Activated CD8-positive, alpha-beta memory T cell treated with anti-CD3 and anti-CD28 coated beads for 48 hours (primary cell): ENCODE measurements at regions not wholly inside any gene's neighbourhood (a gene's known extent, or its start where the extent isn't known, plus 50 kb on each side); places are given as distances from the start of the nearest gene placed in this dataset.
"Not testable (repeated sequence)": the region's sequence is repeated elsewhere in the genome, so short reads cannot be mapped to it uniquely, and the experiment has no call there.

ENCODE experiments used
- DNase-seq, 3 experiments: peaks; one replicate each; pipeline ENCODE4 v3.0.0-alpha.2; 2020; ENCODE audit warnings: low read depth in 2 of 3, low spot score in 2 of 3

DNA sequence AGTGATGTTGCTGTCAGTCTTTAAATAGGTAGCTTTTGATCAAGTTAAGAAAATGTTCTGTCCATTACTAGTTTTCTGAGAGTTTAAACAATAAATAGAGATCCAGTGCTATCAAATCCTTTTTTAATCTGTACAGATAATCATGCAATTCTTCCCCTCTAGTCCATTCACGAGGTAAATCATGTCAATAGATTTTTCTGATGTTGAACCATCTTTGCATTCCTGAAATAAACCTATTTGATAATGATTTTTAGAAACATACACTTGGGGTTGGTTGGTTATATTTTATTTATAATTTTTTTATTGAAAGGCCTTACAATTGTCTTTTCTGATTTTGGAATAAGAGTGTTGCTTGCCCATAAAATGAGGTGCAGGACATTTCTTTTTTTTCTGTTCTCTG lies 95.0 kb downstream of the FAM53A start:
- DNase-seq: no peak

DNA sequence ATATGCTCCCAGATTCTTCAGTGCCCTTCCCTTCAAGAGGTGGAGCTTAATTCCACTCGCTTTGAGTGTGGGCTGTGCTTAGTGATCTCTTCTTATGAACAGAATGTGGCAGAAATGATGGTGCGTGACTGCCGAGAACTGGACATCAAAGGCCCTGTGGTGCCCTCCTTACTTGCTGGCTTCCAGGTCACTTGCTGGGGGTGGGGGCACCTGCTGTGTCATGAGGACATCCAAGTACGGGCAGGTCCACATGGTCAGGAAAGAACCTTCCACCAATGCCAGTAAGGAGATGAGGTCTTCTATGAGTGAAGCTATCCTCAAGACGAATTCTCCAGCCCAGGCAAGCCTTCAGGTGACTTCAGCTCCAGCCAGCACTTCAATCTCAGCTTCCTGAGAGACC lies 95.8 kb downstream of the FAM53A start:
- DNase-seq: no peak

GRCh38 chr4:1584498-1584897 lies 99.6 kb downstream of the FAM53A start:
- no peak for DNase-seq

- no peak for DNase-seq
These were observed 100.3 kb downstream of the FAM53A start for GRCh38 chr4:1583859-1584258.

GRCh38 chr4:1583051-1583785 lies 100.9 kb downstream of the FAM53A start:
- DNase-seq: no peak

DNA sequence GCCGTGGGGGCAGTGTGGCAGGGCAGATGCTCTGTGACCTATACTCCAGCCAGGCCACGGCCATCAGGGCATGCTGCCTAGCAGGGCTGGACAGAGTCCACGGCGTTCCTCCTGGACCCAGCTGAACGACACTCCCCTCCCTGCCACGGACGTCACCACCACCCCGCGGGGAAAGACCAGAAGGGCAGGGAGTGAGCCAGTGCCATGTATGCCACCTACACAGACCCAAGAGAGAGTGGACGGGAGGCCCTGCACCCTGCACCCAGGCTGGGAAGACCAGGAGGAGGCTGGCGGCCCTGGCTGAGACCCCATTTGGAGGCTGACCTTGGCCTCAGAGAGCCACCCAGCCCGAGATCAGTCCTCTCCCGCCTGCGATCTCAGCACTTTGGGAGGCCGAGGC lies 101.9 kb downstream of the FAM53A start:
- DNase-seq: no peak

DNA sequence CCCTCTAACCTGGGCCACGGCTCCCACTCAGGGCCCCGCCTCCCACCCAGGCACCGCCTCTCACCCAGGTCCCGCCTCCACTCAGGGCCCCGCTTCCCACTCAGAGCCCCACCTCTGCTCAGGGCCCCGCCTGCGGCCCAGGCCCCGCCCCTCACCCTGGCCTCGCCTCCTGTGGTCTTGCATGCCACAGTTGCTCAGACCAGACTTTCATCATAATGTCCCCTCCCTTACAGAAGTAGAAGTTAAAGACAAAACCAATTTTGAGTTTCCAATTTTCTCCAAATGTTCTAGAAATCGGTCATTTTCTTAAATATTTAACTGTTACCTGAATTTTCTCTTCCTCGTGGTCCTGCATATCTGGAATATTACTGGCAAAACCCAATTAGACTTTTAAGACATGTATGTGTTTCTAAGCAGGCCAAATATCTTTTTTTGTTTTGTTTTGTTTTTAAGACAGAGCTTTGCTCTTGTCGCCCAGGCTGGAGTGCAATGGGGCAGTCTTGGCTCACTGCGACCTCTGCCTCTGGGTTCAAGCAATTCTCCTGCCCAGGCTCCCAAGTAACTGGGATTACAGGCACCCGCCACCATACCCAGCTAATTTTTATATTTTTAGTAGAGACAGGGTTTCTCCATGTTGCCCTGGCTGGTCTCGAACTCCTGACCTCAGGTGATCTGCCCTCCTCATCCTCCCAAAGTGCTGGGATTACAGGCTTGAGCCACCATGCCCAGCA lies 102.8 kb downstream of the FAM53A start:
- DNase-seq: peak; percentile 41 to 71 (median 71)

GRCh38 chr4:1580692-1581012 lies 103.5 kb downstream of the FAM53A start:
- not testable (repeated sequence) for DNase-seq

GRCh38 chr4:1579901-1580691 lies 104.0 kb downstream of the FAM53A start:
- DNase-seq: peak; percentile 62 to 83 (median 64)

DNA sequence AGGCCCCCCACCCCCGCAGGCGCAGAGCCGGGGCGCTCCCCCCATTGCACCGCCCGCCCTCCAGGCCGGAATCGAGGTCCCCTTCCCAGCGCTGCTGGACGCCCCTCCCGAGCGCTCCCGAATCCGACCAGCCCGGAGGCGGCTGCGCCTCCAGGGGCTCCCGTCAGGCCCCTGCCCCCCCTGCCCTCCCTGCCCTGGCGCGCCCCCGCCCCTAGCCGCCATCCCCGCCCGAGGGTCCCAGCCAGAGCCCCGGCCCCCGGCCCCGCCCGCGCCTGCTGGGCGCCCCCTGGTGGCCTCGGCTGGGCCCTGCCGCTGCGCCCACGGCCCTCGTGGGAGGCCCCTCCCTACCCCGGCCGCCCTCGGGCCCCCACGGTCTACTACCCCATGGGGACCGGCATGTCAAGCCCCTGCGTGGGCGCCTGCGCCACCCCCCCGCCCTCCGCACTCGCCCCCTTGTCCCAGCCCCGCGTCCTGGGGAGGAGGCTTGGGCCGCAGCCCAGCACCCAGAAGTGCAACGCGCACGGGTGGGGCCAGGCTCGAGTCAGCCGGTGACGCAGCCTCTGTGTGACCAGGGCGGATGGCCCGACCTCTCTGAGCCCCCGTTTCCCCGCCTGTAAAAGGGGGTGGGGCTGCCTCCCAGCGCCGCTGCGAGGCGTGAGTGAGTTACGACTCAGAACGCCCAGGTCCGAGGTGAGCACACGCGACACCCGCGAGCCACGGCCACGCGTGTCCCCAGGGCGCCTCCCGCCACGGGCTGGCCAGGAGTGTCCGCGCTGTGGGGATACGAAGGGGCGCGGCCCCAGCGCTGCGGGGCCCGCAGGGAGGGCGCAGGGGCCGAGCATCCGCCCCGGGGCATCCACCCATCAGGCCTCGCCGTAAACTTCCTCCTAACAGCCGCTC lies 104.9 kb downstream of the FAM53A start:
- peak; percentile 48 to 58 (median 50) for DNase-seq

DNA sequence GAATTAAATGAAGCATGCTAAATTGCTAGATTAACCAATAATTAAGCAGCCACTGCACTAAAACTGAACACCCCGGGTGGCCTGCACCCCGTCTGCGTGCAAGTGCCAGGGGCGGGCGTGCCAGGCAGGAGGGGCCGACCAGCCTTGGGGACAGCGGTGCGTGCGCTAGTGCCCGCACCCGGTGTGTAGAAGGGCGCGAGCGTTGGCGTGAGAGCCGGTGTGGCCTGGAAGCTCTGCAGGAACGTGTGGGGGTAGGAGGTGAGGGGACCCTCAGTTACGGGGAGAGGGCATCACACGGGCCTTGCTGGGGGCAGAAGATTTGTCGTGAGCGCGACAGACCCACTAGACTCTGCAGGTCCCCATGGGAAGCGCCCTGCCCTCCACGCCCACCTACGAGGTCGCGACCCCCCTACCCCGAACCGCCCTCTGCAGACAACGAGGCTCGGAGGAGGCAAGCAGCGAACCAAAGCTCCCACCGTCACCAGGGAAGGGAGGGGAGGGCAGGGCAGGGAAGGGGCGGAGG lies 105.8 kb downstream of the FAM53A start:
- DNase-seq: no peak

DNA sequence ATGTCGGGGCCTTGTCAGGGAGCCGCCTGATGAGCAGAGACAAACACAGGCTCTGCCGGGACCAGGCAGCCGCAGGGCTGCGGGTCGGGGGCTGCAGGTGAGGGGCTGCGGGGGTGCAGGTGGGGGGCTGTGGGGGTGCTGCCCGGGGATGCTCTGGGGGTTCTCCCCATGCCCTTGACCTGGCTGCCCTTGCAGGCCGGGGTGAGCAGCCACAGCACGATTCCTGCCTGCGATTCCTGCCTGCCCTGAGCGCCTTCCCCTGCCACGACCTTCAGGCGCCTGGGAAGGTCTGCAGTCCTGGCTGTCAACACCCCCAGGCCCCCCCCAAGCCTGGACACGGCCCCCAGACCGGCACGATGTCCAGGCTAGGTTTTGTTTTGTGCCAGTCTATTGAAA lies 106.3 kb downstream of the FAM53A start:
- DNase-seq: no peak

DNA sequence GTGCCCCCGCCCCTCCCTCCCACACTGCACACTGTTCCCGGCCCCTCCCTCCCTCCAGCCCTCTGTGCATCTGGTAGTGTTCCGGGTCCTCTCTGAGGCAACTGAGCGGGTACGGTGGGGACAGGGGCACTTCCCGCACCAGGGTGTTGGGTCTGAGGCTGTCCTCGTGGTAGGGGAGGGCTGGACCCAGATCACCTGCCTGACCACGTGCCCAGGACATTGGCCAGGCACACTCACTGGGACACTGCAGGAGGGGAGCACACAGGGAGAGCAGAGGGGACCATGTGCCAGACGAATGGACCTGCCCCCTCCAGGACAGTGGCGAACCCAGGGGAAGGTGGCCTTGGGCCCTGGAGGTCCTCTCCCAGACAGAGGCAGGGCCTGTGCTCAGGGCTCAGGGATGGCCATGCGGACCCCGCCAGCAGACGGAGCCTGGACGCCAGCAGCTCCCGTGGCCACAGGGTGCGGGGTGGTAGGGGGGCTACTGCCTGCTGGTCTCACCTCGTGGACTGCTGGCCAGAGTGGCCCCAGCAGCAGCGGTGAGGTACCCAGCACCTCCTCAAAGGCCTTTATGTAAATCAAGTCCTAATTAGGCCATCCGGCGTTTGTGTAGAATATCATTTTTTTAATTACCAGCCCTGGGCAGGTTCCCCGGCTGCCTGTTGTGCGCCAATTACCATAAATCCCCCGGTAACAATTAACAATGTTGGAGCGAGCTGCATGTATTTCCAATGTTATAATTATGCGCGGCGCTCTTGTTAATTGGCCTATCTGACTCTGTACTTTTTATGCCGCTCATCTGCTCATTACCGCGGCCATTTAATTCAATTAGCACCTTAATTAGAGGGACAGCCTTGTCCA lies 106.9 kb downstream of the FAM53A start:
- DNase-seq: no peak

DNA sequence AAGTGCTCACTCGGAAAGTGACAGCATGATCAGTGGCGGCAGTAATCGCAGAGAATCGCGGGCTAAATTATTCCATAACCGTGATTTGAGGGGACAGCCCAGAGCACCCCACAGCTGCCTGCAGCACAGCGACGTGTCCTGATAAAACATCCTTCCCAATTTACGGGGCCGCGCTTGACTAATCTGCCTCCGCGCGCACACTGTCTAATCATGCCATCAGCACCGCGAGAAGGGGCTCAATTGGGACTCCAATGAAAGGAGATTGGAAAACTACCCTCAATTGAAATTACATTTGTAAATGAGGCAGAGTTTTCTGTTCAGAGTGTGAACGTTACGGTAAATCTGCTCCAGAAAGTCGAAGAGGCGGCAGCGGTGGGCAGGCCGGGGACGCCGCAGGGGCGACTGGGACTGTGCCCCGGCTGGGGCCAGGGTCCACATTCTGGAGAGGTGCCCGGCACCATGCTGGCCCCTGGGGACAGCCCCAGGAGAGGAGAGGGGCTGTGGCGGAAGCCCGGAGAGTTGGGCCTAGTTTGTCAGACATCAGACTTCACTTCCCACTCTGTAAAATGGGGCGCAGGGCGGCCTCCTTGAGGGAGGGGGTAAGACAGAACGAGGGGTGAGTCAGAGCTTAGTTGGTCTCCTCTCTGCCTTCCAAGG lies 107.7 kb downstream of the FAM53A start:
- DNase-seq: no peak

- no peak for DNase-seq
These were observed 108.5 kb downstream of the FAM53A start for GRCh38 chr4:1575418-1576303.

DNA sequence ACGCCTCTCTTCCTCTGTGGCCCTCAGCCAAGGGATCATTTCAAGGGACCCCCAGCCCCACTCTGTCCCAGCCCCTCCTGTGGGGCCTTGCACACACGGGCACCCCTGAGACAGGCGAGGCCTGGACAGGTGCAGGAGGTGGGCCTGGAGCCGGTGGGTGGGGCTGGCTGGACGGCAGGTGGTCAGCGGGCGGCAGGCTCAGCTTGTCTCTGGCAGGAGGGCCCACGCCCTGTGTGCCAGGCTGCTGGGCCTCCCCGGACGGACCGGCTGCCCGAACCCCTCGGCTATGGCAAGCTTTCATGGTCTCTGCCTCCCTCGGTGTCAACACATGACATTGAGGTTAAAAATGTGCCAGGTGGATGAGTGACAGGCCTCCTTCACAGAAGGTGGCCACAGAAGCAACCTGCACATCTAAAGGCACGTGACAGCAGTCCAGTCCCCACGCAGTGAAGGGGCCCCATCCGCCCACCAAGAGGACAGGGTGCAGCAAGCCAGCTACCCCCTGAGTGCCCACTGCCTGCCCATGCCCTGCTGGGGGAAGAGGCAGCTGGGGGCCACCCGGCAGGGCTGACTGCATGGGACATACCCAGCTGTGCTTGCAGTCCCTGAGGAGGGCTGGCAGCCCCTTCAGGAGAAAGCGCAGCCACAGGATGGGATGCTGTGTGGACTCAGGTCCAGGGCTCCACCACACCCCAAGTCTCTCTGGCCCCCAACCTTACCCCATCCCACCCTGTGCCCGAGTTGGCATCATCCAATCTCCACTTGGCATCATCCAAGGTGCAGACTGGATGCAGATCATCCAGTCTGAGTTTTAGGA lies 109.3 kb downstream of the FAM53A start:
- DNase-seq: no peak

DNA sequence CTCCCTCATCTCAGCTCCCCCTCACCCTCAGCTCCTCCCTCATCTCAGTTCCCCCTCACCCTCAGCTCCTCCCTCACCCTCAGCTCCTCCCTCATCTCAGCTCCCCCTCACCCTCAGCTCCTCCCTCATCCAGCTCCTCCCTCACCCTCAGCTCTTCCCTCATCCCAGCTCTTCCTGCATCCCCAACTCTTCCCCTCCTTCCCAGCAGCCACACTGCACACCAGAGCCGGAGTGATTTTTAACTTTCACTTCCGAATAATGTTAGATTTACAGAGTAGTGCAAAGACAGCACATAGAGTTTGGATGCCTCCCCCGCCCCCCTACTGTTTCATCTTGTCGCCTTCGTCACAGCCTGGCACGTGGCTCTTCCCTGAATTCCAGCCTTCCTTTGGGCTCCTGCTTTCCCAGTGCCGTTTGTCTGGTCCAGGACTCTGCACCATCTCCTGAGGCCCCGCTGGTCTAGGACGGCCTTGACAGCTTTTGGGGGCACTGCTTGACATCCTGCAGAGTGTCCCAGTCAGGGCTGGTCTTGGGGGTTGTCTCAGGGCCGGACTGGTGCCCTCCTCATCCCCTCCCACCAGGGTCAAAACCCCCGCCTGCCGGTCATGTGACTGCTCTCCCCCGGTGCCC lies 110.2 kb downstream of the FAM53A start:
- no peak for DNase-seq
